ENCODE measurements at regions not wholly inside any gene's neighbourhood (a gene's known extent, or its start where the extent isn't known, plus 50 kb on each side); places are given as distances from the start of the nearest gene placed in this dataset.

- TF ChIP-seq CTBP1 (IDR thresholded peaks at IDR 0.05; ENCODE audit: borderline replicate concordance): no peak
- no peak for TF ChIP-seq SP1 (IDR thresholded peaks at IDR 0.05)
- no peak for TF ChIP-seq FOXM1 (IDR thresholded peaks at IDR 0.05; ENCODE audit: borderline replicate concordance)
- no peak for TF ChIP-seq FOXK2 (IDR thresholded peaks at IDR 0.05)
- no peak for TF ChIP-seq ELF4 (IDR thresholded peaks at IDR 0.05)
- TF ChIP-seq HDGF (IDR thresholded peaks at IDR 0.05; ENCODE audit: borderline replicate concordance): no peak
- TF ChIP-seq L3MBTL2 (conservative IDR thresholded peaks at IDR 0.05): no peak
- no peak for TF ChIP-seq FOXA1 (IDR thresholded peaks at IDR 0.05)
- TF ChIP-seq LEF1 (IDR thresholded peaks at IDR 0.05; ENCODE audit: borderline replicate concordance): no peak
- no peak for TF ChIP-seq BHLHE40 (IDR thresholded peaks at IDR 0.05; ENCODE audit: borderline replicate concordance)
- no peak for TF ChIP-seq TARDBP (IDR thresholded peaks at IDR 0.05)
- no peak for TF ChIP-seq NFRKB (IDR thresholded peaks at IDR 0.05)
- no peak for TF ChIP-seq PKNOX1 (IDR thresholded peaks at IDR 0.05)
- TF ChIP-seq ZNF384 (IDR thresholded peaks at IDR 0.05): no peak
- CTCF ChIA-PET: no interaction called here
Measured at GRCh38 chr12:13425766-13426165, 229.2 kb downstream of the EMP1 start.

GRCh38 chr12:13422291-13422690, 225.8 kb downstream of the EMP1 start:
- ChIA-PET POLR2A (no interaction called here), CTCF (no interaction called here)
- TF ChIP-seq HDGF (IDR thresholded peaks at IDR 0.05; ENCODE audit: borderline replicate concordance): no peak
- no peak for TF ChIP-seq ARNT (IDR thresholded peaks at IDR 0.05)
- no peak for TF ChIP-seq SUZ12 (IDR thresholded peaks at IDR 0.05)
- TF ChIP-seq SP1 (IDR thresholded peaks at IDR 0.05): no peak
- no peak for TF ChIP-seq L3MBTL2 (conservative IDR thresholded peaks at IDR 0.05)
- TF ChIP-seq ELF4 (IDR thresholded peaks at IDR 0.05): no peak
- no peak for TF ChIP-seq FOXA1 (IDR thresholded peaks at IDR 0.05)
- no peak for TF ChIP-seq FOXK2 (IDR thresholded peaks at IDR 0.05)
- no peak for DNase-seq (ENCODE audit: extremely low spot score)

More at GRCh38 chr12:13425766-13426165, 229.2 kb downstream of the EMP1 start:
- POLR2A ChIA-PET: no interaction called here
- no peak for DNase-seq (ENCODE audit: extremely low spot score)

GRCh38 chr12:13417516-13417915, 221.0 kb downstream of the EMP1 start:
- DNase-seq (ENCODE audit: extremely low spot score): no peak
- TF ChIP-seq ZNF384 (IDR thresholded peaks at IDR 0.05) (no peak), NFRKB (IDR thresholded peaks at IDR 0.05) (no peak), ELF4 (IDR thresholded peaks at IDR 0.05) (no peak), L3MBTL2 (conservative IDR thresholded peaks at IDR 0.05) (no peak), FOXA1 (IDR thresholded peaks at IDR 0.05) (no peak), ARNT (IDR thresholded peaks at IDR 0.05) (no peak), SP1 (IDR thresholded peaks at IDR 0.05) (no peak), BHLHE40 (IDR thresholded peaks at IDR 0.05; ENCODE audit: borderline replicate concordance) (no peak), CTBP1 (IDR thresholded peaks at IDR 0.05; ENCODE audit: borderline replicate concordance) (no peak), HDGF (IDR thresholded peaks at IDR 0.05; ENCODE audit: borderline replicate concordance) (no peak), TARDBP (IDR thresholded peaks at IDR 0.05) (no peak), LEF1 (IDR thresholded peaks at IDR 0.05; ENCODE audit: borderline replicate concordance) (no peak), FOXK2 (IDR thresholded peaks at IDR 0.05) (no peak), FOXM1 (IDR thresholded peaks at IDR 0.05; ENCODE audit: borderline replicate concordance) (no peak), PKNOX1 (IDR thresholded peaks at IDR 0.05) (no peak), SUZ12 (IDR thresholded peaks at IDR 0.05) (no peak)
- POLR2A ChIA-PET: no interaction called here
- CTCF ChIA-PET: no interaction called here

GRCh38 chr12:13411287-13411686, 214.8 kb downstream of the EMP1 start:
- no peak for DNase-seq (ENCODE audit: extremely low spot score)
- ChIA-PET CTCF (no interaction called here), POLR2A (no interaction called here)

GRCh38 chr12:13405961-13406703, 209.6 kb downstream of the EMP1 start:
- CTCF ChIA-PET: no interaction called here
- POLR2A ChIA-PET: no interaction called here
- no peak for TF ChIP-seq FOXM1 (IDR thresholded peaks at IDR 0.05; ENCODE audit: borderline replicate concordance)
- TF ChIP-seq SUZ12 (IDR thresholded peaks at IDR 0.05): no peak
- DNase-seq (ENCODE audit: extremely low spot score): no peak

More at GRCh38 chr12:13411287-13411686, 214.8 kb downstream of the EMP1 start:
- TF ChIP-seq LEF1 (IDR thresholded peaks at IDR 0.05; ENCODE audit: borderline replicate concordance) (no peak), SUZ12 (IDR thresholded peaks at IDR 0.05) (no peak)

GRCh38 chr12:13404631-13405473, 208.3 kb downstream of the EMP1 start:
- POLR2A ChIA-PET: no interaction called here
- CTCF ChIA-PET: no interaction called here
- DNase-seq (ENCODE audit: extremely low spot score): no peak
- TF ChIP-seq TARDBP (IDR thresholded peaks at IDR 0.05) (no peak), NFRKB (IDR thresholded peaks at IDR 0.05) (no peak), FOXM1 (IDR thresholded peaks at IDR 0.05; ENCODE audit: borderline replicate concordance) (no peak), ZNF384 (IDR thresholded peaks at IDR 0.05) (no peak), ELF4 (IDR thresholded peaks at IDR 0.05) (no peak), PKNOX1 (IDR thresholded peaks at IDR 0.05) (no peak), FOXK2 (IDR thresholded peaks at IDR 0.05) (no peak), HDGF (IDR thresholded peaks at IDR 0.05; ENCODE audit: borderline replicate concordance) (no peak), ARNT (IDR thresholded peaks at IDR 0.05) (no peak), SUZ12 (IDR thresholded peaks at IDR 0.05) (no peak), LEF1 (IDR thresholded peaks at IDR 0.05; ENCODE audit: borderline replicate concordance) (no peak), SP1 (IDR thresholded peaks at IDR 0.05) (no peak), L3MBTL2 (conservative IDR thresholded peaks at IDR 0.05) (no peak), CTBP1 (IDR thresholded peaks at IDR 0.05; ENCODE audit: borderline replicate concordance) (no peak), BHLHE40 (IDR thresholded peaks at IDR 0.05; ENCODE audit: borderline replicate concordance) (no peak), FOXA1 (IDR thresholded peaks at IDR 0.05) (no peak)

Data from HEK293T (cell line).